ENCODE measurements at regions not wholly inside any gene's neighbourhood (a gene's known extent, or its start where the extent isn't known, plus 50 kb on each side); places are given as distances from the start of the nearest gene placed in this dataset.

- no peak for TF ChIP-seq NR2F2 (IDR thresholded peaks at IDR 0.05)
- no peak for TF ChIP-seq TAF1 (conservative IDR thresholded peaks at IDR 0.05)
- Histone ChIP-seq H3K4me1 (ENCODE audit: control insufficient read depth in 4 of 4, insufficient read depth in 4 of 4, low read length in 3 of 4) (no peaks in the 10 kb centered on the region), H3K4me3 (ENCODE audit: low read depth in 1 of 3, low read length in 3 of 3) (no peak overlapping the region), H3K9ac (ENCODE audit: low read depth in 1 of 2, low read length in 2 of 2) (no peak overlapping the region), H3K27ac (ENCODE audit: low read depth in 1 of 2, low read length in 2 of 2) (no peak overlapping the region), H3K9me3 (ENCODE audit: control insufficient read depth in 4 of 4, low read length in 3 of 4) (no peaks in the 10 kb centered on the region), H3K27me3 (ENCODE audit: control insufficient read depth in 4 of 4, insufficient read depth in 4 of 4, low read length in 3 of 4) (peaks cover 0 to 3% (median 0%) of the 10 kb centered on the region in 4 donors), H3K36me3 (ENCODE audit: control insufficient read depth in 4 of 4, insufficient read depth in 3 of 4, low read depth in 1 of 4, low read length in 3 of 4) (no peaks in the 10 kb centered on the region)
- no peak for DNase-seq (ENCODE audit: low spot score)
- WGBS = 58% methylated on average over 2 of the region's 2 CpGs
Measured at GRCh38 chr6:40265615-40266014, 321.5 kb downstream of the LRFN2 start.

GRCh38 chr6:40263970-40264369, 323.2 kb downstream of the LRFN2 start:
- H3K4me1 ChIP-seq (ENCODE audit: control insufficient read depth in 4 of 4, insufficient read depth in 4 of 4, low read length in 3 of 4) = no peaks in the 10 kb centered on the region
- 42% methylated on average over 2 of the region's 2 CpGs for WGBS
- H3K27ac ChIP-seq (ENCODE audit: low read depth in 1 of 2, low read length in 2 of 2) = no peak overlapping the region
- no peak overlapping the region for H3K4me3 ChIP-seq (ENCODE audit: low read depth in 1 of 3, low read length in 3 of 3)
- DNase-seq (ENCODE audit: low spot score) = no peak
- H3K36me3 ChIP-seq (ENCODE audit: control insufficient read depth in 4 of 4, insufficient read depth in 3 of 4, low read depth in 1 of 4, low read length in 3 of 4) = no peaks in the 10 kb centered on the region
- no peaks in the 10 kb centered on the region for H3K9me3 ChIP-seq (ENCODE audit: control insufficient read depth in 4 of 4, low read length in 3 of 4)
- H3K9ac ChIP-seq (ENCODE audit: low read depth in 1 of 2, low read length in 2 of 2) = no peak overlapping the region
- H3K27me3 ChIP-seq (ENCODE audit: control insufficient read depth in 4 of 4, insufficient read depth in 4 of 4, low read length in 3 of 4) = peaks cover 0 to 6% (median 0%) of the 10 kb centered on the region in 4 donors
- TF ChIP-seq MAX (IDR thresholded peaks at IDR 0.05) (no peak), ATF3 (IDR thresholded peaks at IDR 0.05) (no peak), JUND (IDR thresholded peaks at IDR 0.05) (no peak), YY1 (IDR thresholded peaks at IDR 0.05) (no peak), TAF1 (conservative IDR thresholded peaks at IDR 0.05) (no peak), HNF4A (conservative IDR thresholded peaks at IDR 0.05) (no peak), REST (IDR thresholded peaks at IDR 0.05) (no peak), CTCF (IDR thresholded peaks at IDR 0.05; ENCODE audit: low read depth, low read length, missing input control) (no peak), HNF4G (IDR thresholded peaks at IDR 0.05) (no peak), RAD21 (IDR thresholded peaks at IDR 0.05) (no peak), NR2F2 (IDR thresholded peaks at IDR 0.05) (no peak), EGR1 (IDR thresholded peaks at IDR 0.05; ENCODE audit: low read depth in 2 of 2) (no peak), SP1 (IDR thresholded peaks at IDR 0.05) (no peak), FOXA1 (IDR thresholded peaks at IDR 0.05) (no peak), ZBTB33 (IDR thresholded peaks at IDR 0.05) (no peak), GABPA (IDR thresholded peaks at IDR 0.05 in 1 of 2, conservative IDR thresholded peaks at IDR 0.05 in 1 of 2) (no peak), FOXA2 (IDR thresholded peaks at IDR 0.05) (no peak), RXRA (IDR thresholded peaks at IDR 0.05) (no peak)
